Activated CD4-positive, alpha-beta T cell treated with anti-CD3 and anti-CD28 coated beads for 4 hours (primary cell): ENCODE measurements at regions not wholly inside any gene's neighbourhood (a gene's known extent, or its start where the extent isn't known, plus 50 kb on each side); places are given as distances from the start of the nearest gene placed in this dataset.

Experiments
- DNase-seq, 2 donors: peaks; one replicate each; pipeline ENCODE4 v3.0.0-alpha.2; 2020

GRCh38 chrX:4206941-4207340 lies 493.5 kb upstream of the PRKX start:
- DNase-seq, result no peak

GRCh38 chrX:4197971-4198370 lies 484.5 kb upstream of the PRKX start:
- no peak for DNase-seq

GRCh38 chrX:4193500-4194155 lies 480.2 kb upstream of the PRKX start:
- DNase-seq, result no peak

- no peak for DNase-seq
Observed at GRCh38 chrX:4186331-4186730, 472.9 kb upstream of the PRKX start.

GRCh38 chrX:4185086-4185485 lies 471.6 kb upstream of the PRKX start:
- no peak for DNase-seq

GRCh38 chrX:4182408-4182806 lies 469.0 kb upstream of the PRKX start:
- DNase-seq, result no peak

- DNase-seq, result no peak
Observed at GRCh38 chrX:4181782-4182407, 468.4 kb upstream of the PRKX start.

- DNase-seq, result no peak
Observed at GRCh38 chrX:4179031-4179430, 465.6 kb upstream of the PRKX start.

GRCh38 chrX:4175221-4175620 lies 461.8 kb upstream of the PRKX start:
- no peak for DNase-seq

- DNase-seq, result no peak
Observed at GRCh38 chrX:4173743-4174142, 460.3 kb upstream of the PRKX start.

- no peak for DNase-seq
Observed at GRCh38 chrX:4151798-4152197, 438.3 kb upstream of the PRKX start.

- DNase-seq, result no peak
Observed at GRCh38 chrX:4150259-4150658, 436.8 kb upstream of the PRKX start.

- DNase-seq, result no peak
Observed at GRCh38 chrX:4129626-4130025, 416.2 kb upstream of the PRKX start.

- no peak for DNase-seq
Observed at GRCh38 chrX:4118666-4119530, 405.4 kb upstream of the PRKX start.

GRCh38 chrX:4110964-4111363 lies 397.5 kb upstream of the PRKX start:
- no peak for DNase-seq

GRCh38 chrX:4094926-4095325 lies 381.5 kb upstream of the PRKX start:
- DNase-seq, result no peak

- no peak for DNase-seq
Observed at GRCh38 chrX:4091046-4091760, 377.8 kb upstream of the PRKX start.

- DNase-seq, result no peak
Observed at GRCh38 chrX:4059893-4060292, 346.4 kb upstream of the PRKX start.

GRCh38 chrX:4043951-4044350 lies 330.5 kb upstream of the PRKX start:
- DNase-seq, result no peak

GRCh38 chrX:4035874-4036273 lies 322.4 kb upstream of the PRKX start:
- DNase-seq, result no peak

- no peak for DNase-seq
Observed at GRCh38 chrX:4028151-4028550, 314.7 kb upstream of the PRKX start.

- DNase-seq, result no peak
Observed at GRCh38 chrX:4005281-4005680, 291.8 kb upstream of the PRKX start.

GRCh38 chrX:4004822-4005221 lies 291.4 kb upstream of the PRKX start:
- no peak for DNase-seq
